ENCODE measurements at regions not wholly inside any gene's neighbourhood (a gene's known extent, or its start where the extent isn't known, plus 50 kb on each side); places are given as distances from the start of the nearest gene placed in this dataset.
"Not testable (repeated sequence)": the region's sequence is repeated elsewhere in the genome, so short reads cannot be mapped to it uniquely, and the experiment has no call there.

DNA sequence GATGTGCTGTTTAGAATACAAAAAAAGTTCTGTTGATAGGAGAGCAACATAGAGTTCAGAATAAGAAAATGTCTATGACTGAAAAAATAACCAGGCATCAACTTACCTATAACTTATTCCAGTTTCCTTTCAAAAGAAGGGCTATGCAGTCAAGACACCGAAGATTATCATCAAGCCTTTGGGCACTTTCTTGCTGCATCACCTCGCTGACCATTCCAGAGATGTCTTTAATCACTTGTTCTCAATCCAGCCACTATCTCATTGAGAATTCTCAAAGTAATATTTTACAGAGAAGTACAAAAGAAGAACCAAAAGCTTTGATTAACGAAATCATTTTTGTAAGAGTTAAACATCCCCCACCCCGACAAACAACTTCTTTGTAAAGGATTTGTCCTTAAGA lies 198.3 kb upstream of the P2RY1 start:
- H3K36me3 ChIP-seq (ENCODE audit: insufficient read depth, low read length), result no peaks in the 10 kb centered on the region
- no peaks in the 10 kb centered on the region for H3K27me3 ChIP-seq (ENCODE audit: insufficient read depth, low read length)
- no peak overlapping the region for H3K4me3 ChIP-seq (ENCODE audit: low read length)
- H2AFZ ChIP-seq (ENCODE audit: low read depth, low read length), result no peak overlapping the region
- no peaks in the 10 kb centered on the region for H3K4me1 ChIP-seq (ENCODE audit: insufficient read depth, low read length)
- no peaks in the 10 kb centered on the region for H3K9me3 ChIP-seq (ENCODE audit: low read length)

DNA sequence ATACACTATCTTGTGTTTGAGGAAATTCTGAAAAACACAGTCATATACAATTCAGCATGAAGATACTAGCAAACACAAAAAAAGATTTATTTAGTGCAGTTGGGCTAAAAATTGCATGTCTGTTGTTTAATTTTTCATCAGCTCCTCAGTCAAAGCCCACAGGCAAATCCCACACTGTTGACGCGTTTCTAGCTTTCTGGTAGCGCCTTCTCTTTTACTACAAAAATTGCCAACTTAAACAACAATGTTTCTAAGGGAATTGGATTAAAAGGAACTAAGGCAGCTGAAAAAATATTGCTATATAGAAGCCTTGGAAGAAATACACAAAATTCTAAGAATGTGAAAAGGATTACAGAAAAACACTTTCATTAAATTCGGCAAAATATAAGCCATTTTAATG lies 196.7 kb upstream of the P2RY1 start:
- H3K4me3 ChIP-seq (ENCODE audit: low read length), result no peak overlapping the region
- H3K9me3 ChIP-seq (ENCODE audit: low read length), result no peaks in the 10 kb centered on the region
- H3K4me1 ChIP-seq (ENCODE audit: insufficient read depth, low read length), result no peaks in the 10 kb centered on the region

DNA sequence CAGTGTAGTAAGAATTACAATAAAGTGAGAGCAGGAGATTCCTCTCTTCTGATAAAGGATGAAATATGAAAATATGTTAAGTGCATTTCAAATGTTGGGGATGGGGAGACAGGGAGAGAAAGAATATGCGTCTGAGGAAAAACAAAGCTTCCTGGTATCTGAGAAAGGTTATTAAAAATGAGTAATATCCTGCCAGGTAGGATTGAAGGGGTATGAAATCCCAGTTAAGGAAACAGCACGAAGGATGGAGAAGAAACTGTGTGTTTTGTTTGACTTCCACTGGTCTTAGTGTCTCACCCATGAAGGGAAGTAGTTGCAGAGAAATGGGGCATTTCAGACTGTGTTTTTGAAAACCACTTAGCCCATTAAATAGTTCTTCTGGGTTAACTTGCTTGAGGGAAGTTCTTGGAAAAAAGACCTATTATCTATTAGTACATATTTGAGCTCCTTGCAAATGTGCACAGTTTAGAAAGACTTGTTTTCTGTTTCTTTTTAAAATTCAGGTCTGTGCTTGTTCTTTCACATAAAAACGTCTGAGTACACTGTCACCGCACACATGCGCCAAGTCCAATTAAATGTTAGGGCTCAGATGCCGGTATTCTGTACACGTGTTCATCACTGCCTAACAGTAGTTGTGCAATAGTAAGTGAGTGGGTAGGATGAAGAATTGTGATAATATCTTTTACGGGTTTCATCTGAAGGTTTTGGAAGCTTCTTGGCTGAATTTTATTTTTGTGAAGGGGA lies 196.1 kb upstream of the P2RY1 start:
- Histone ChIP-seq H3K27me3 (ENCODE audit: insufficient read depth, low read length) (no peaks in the 10 kb centered on the region), H3K4me3 (ENCODE audit: low read length) (no peak overlapping the region), H3K4me1 (ENCODE audit: insufficient read depth, low read length) (no peaks in the 10 kb centered on the region), H2AFZ (ENCODE audit: low read depth, low read length) (peak overlapping the region; percentile 61), H3K36me3 (ENCODE audit: insufficient read depth, low read length) (no peaks in the 10 kb centered on the region), H3K9me3 (ENCODE audit: low read length) (no peaks in the 10 kb centered on the region)

More for the DNA sequence above, 196.7 kb upstream of the P2RY1 start:
- Histone ChIP-seq H2AFZ (ENCODE audit: low read depth, low read length) (peak overlapping the region; percentile 61), H3K27me3 (ENCODE audit: insufficient read depth, low read length) (no peaks in the 10 kb centered on the region), H3K36me3 (ENCODE audit: insufficient read depth, low read length) (no peaks in the 10 kb centered on the region)

GRCh38 chr3:152641198-152641597 lies 193.7 kb upstream of the P2RY1 start:
- H3K27me3 ChIP-seq (ENCODE audit: insufficient read depth, low read length), result no peaks in the 10 kb centered on the region
- peaks cover 3% of the 10 kb centered on the region for H3K9me3 ChIP-seq (ENCODE audit: low read length)
- H3K4me1 ChIP-seq (ENCODE audit: insufficient read depth, low read length), result no peaks in the 10 kb centered on the region
- H3K36me3 ChIP-seq (ENCODE audit: insufficient read depth, low read length), result no peaks in the 10 kb centered on the region
- H2AFZ ChIP-seq (ENCODE audit: low read depth, low read length), result no peak overlapping the region
- no peak overlapping the region for H3K4me3 ChIP-seq (ENCODE audit: low read length)

GRCh38 chr3:152642658-152643057 lies 192.3 kb upstream of the P2RY1 start:
- H3K4me1 ChIP-seq (ENCODE audit: insufficient read depth, low read length), result no peaks in the 10 kb centered on the region
- H3K27me3 ChIP-seq (ENCODE audit: insufficient read depth, low read length), result no peaks in the 10 kb centered on the region
- H3K4me3 ChIP-seq (ENCODE audit: low read length), result no peak overlapping the region
- no peaks in the 10 kb centered on the region for H3K36me3 ChIP-seq (ENCODE audit: insufficient read depth, low read length)
- peaks cover 3% of the 10 kb centered on the region for H3K9me3 ChIP-seq (ENCODE audit: low read length)
- H2AFZ ChIP-seq (ENCODE audit: low read depth, low read length), result no peak overlapping the region

- no peak overlapping the region for H2AFZ ChIP-seq (ENCODE audit: low read depth, low read length)
- H3K4me1 ChIP-seq (ENCODE audit: insufficient read depth, low read length), result peaks cover 3% of the 10 kb centered on the region
- peaks cover 3% of the 10 kb centered on the region for H3K9me3 ChIP-seq (ENCODE audit: low read length)
- no peak overlapping the region for H3K4me3 ChIP-seq (ENCODE audit: low read length)
- no peaks in the 10 kb centered on the region for H3K27me3 ChIP-seq (ENCODE audit: insufficient read depth, low read length)
- no peaks in the 10 kb centered on the region for H3K36me3 ChIP-seq (ENCODE audit: insufficient read depth, low read length)
Measured at GRCh38 chr3:152644478-152644877, 190.5 kb upstream of the P2RY1 start.

DNA sequence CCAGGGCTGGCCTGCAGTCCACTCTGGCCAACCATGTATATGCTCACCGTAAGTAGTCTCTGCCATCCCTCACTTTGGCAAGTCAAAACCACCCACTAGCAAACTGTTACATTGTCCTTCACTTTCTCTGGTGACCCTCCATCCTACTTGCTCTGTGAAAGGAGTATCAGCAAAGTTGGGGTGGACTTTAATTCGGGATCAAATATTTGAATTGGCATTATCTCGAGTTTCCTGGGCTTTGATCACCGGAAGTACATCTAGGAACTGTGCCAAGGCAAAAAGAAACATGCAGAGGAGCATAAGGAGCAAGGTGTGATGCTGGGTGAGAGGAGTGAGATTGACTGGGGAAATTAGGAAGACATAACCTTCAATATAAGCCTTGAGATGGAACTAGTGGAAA lies 188.9 kb upstream of the P2RY1 start:
- H3K4me1 ChIP-seq (ENCODE audit: insufficient read depth, low read length), result peaks cover 17% of the 10 kb centered on the region
- no peak overlapping the region for H2AFZ ChIP-seq (ENCODE audit: low read depth, low read length)
- no peaks in the 10 kb centered on the region for H3K27me3 ChIP-seq (ENCODE audit: insufficient read depth, low read length)
- H3K36me3 ChIP-seq (ENCODE audit: insufficient read depth, low read length), result no peaks in the 10 kb centered on the region
- H3K4me3 ChIP-seq (ENCODE audit: low read length), result no peak overlapping the region
- H3K9me3 ChIP-seq (ENCODE audit: low read length), result peaks cover 3% of the 10 kb centered on the region

- H2AFZ ChIP-seq (ENCODE audit: low read depth, low read length), result no peak overlapping the region
- H3K27me3 ChIP-seq (ENCODE audit: insufficient read depth, low read length), result no peaks in the 10 kb centered on the region
- peaks cover 21% of the 10 kb centered on the region for H3K4me1 ChIP-seq (ENCODE audit: insufficient read depth, low read length)
- H3K9me3 ChIP-seq (ENCODE audit: low read length), result peaks cover 2% of the 10 kb centered on the region
- H3K36me3 ChIP-seq (ENCODE audit: insufficient read depth, low read length), result no peaks in the 10 kb centered on the region
- H3K4me3 ChIP-seq (ENCODE audit: low read length), result no peak overlapping the region
Measured at GRCh38 chr3:152650177-152650576, 184.8 kb upstream of the P2RY1 start.

DNA sequence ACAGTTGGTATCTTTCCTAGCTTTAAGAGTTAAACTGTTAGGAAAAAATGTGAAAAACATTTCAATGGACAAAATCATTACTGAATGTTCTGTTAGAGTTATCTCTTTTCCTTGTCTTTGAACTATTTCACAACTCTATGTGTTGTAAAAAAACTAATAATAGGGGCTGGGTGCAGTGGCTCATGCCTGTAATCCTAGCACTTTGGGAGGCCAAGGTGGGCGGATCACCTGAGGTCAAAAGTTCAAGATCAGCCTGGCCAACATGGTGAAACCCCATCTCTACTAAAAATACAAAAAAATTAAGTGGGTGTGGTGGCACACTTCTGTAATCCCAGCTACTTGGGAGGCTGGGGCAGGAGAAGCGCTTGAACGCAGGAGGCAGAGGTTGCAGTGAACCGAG lies 184.0 kb upstream of the P2RY1 start:
- not testable (repeated sequence) for H2AFZ ChIP-seq (ENCODE audit: low read depth, low read length); H3K4me3 ChIP-seq (ENCODE audit: low read length); H3K9me3 ChIP-seq (ENCODE audit: low read length); H3K27me3 ChIP-seq (ENCODE audit: insufficient read depth, low read length); H3K36me3 ChIP-seq (ENCODE audit: insufficient read depth, low read length)
- H3K4me1 ChIP-seq (ENCODE audit: insufficient read depth, low read length), result peaks cover 27% of the 10 kb centered on the region

DNA sequence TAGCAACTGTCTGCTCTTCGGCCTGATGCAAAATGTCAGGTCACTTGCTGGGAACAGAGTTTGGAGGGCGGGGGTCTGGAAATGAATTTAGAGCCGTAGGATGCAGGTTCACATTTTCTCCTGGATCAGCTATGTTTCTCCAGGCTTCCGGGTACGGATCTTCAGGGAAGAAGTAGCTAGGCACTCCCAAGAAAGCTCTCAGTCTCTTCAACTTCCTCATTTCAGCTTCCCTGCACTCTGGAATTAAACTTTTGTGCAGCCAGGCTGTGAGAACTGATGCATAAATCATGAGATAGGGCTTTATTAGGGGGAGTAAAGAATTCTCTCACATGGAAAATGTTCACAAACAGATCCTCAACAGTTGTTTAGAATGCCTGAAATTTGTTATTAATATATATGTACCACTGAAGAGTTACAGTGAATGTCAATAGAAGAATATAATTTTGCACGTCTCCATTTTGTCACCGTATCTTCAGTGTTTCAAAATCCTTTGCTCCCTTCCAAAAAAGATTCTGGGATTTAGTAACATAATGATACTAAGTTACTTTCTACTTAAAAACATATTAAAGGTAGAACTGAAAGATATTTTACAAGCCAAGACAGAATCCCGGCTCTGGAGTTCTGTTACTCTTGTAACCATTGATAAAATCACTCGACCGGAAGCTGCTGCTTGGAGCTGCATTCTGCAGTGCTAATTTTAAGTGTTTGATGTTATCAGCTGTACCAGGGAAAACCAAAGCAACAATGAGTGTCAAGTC lies 178.5 kb upstream of the P2RY1 start:
- Histone ChIP-seq H3K9me3 (ENCODE audit: low read length) (no peaks in the 10 kb centered on the region), H3K36me3 (ENCODE audit: insufficient read depth, low read length) (no peaks in the 10 kb centered on the region), H3K4me1 (ENCODE audit: insufficient read depth, low read length) (peaks cover 30% of the 10 kb centered on the region), H3K4me3 (ENCODE audit: low read length) (peak overlapping the region; percentile 49), H2AFZ (ENCODE audit: low read depth, low read length) (peak overlapping the region; percentile 20), H3K27me3 (ENCODE audit: insufficient read depth, low read length) (no peaks in the 10 kb centered on the region)

DNA sequence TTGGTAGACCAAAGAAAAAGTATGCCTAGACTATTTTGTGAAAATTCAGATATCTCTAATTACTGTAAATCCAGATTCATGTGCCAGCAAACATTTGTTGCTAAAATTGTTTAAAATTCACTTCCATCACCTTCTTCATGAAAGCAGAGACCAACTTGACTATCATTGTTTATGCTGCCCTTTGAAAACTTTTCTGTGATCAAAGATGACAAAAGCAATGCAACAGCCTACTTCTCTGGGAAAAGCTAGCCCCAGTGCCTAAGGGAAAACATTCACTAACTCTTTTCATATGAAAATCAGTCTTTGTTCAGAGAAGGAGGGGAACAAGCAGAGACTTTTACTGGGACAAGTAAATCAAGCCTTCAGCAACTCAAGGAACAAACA lies 178.0 kb upstream of the P2RY1 start:
- H3K36me3 ChIP-seq (ENCODE audit: insufficient read depth, low read length), result no peaks in the 10 kb centered on the region
- H3K9me3 ChIP-seq (ENCODE audit: low read length), result no peaks in the 10 kb centered on the region
- no peaks in the 10 kb centered on the region for H3K27me3 ChIP-seq (ENCODE audit: insufficient read depth, low read length)
- peaks cover 30% of the 10 kb centered on the region for H3K4me1 ChIP-seq (ENCODE audit: insufficient read depth, low read length)
- H3K4me3 ChIP-seq (ENCODE audit: low read length), result peak overlapping the region; percentile 49
- peak overlapping the region; percentile 20 for H2AFZ ChIP-seq (ENCODE audit: low read depth, low read length)

GRCh38 chr3:152658977-152659720 lies 175.8 kb upstream of the P2RY1 start:
- Histone ChIP-seq H3K36me3 (ENCODE audit: insufficient read depth, low read length) (no peaks in the 10 kb centered on the region), H3K4me1 (ENCODE audit: insufficient read depth, low read length) (peaks cover 30% of the 10 kb centered on the region), H3K9me3 (ENCODE audit: low read length) (peaks cover 2% of the 10 kb centered on the region), H3K27me3 (ENCODE audit: insufficient read depth, low read length) (no peaks in the 10 kb centered on the region), H3K4me3 (ENCODE audit: low read length) (no peak overlapping the region), H2AFZ (ENCODE audit: low read depth, low read length) (no peak overlapping the region)

GRCh38 chr3:152662157-152662556 lies 172.8 kb upstream of the P2RY1 start:
- peaks cover 3% of the 10 kb centered on the region for H3K9me3 ChIP-seq (ENCODE audit: low read length)
- peaks cover 19% of the 10 kb centered on the region for H3K4me1 ChIP-seq (ENCODE audit: insufficient read depth, low read length)
- H2AFZ ChIP-seq (ENCODE audit: low read depth, low read length), result no peak overlapping the region
- H3K4me3 ChIP-seq (ENCODE audit: low read length), result no peak overlapping the region
- H3K36me3 ChIP-seq (ENCODE audit: insufficient read depth, low read length), result no peaks in the 10 kb centered on the region
- H3K27me3 ChIP-seq (ENCODE audit: insufficient read depth, low read length), result no peaks in the 10 kb centered on the region
